Activated CD4-positive, alpha-beta memory T cell treated with anti-CD3 and anti-CD28 coated beads for 36 hours (primary cell): ENCODE measurements at regions not wholly inside any gene's neighbourhood (a gene's known extent, or its start where the extent isn't known, plus 50 kb on each side); places are given as distances from the start of the nearest gene placed in this dataset.

ENCODE experiments used
- CTCF ChIA-PET: fragments of 350-600 bp; sonication (Branson Sonifier 250); formaldehyde crosslinking; loops from one replicate; lab custom pipeline; 2021; ENCODE audit warnings: antibody characterized with exemption, inconsistent platforms; lab: Charles Lee
- POLR2A ChIA-PET: fragments of 350-600 bp; sonication (Branson Sonifier 250); formaldehyde crosslinking; loops from one replicate; lab custom pipeline; 2021; ENCODE audit warnings: antibody characterized with exemption; lab: Charles Lee
- DNase-seq: peaks from one replicate; pipeline ENCODE4 v3.0.0-alpha.2; 2020
- H3K27ac Mint-ChIP-seq: one replicate; pipeline ENCODE4 v1.8.0; 2021; ENCODE audit warnings: mixed read lengths
- H3K27me3 Mint-ChIP-seq: one replicate; pipeline ENCODE4 v1.8.0; 2021; ENCODE audit warnings: mixed read lengths
- H3K36me3 Mint-ChIP-seq: one replicate; pipeline ENCODE4 v1.8.0; 2021; ENCODE audit warnings: mixed read lengths
- H3K4me1 Mint-ChIP-seq: one replicate; pipeline ENCODE4 v1.8.0; 2021; ENCODE audit warnings: low read depth, mixed read lengths
- H3K4me3 Mint-ChIP-seq: one replicate; pipeline ENCODE4 v1.8.0; 2021; ENCODE audit warnings: mild to moderate bottlenecking, mixed read lengths
- H3K9me3 Mint-ChIP-seq: one replicate; pipeline ENCODE4 v1.8.0; 2021; ENCODE audit warnings: mixed read lengths
- intact Hi-C: fragments of 100-400 bp; cut with micrococcal nuclease; formaldehyde crosslinking; loops from one replicate; pipeline ENCODE4 v1.15.1; 2023

DNA sequence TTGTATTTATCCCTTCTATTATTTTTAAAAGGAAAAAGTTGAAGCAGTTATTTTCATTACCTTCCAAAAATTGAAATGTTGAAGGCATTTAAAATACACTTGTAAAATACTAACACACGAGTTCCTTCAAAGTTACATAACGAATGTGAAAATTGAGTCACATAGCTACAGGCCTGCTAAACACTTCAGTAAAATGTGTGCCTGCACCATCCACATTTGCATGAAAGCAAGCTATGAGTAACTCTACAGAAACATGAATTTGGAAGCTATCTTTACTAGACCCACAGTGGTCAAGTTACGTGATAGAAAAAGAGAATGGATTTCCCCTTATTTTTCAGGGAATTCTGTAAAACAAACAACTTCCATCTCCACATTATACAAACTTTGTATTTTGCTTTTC lies 1148.8 kb upstream of the PCDH7 start:
- CTCF ChIA-PET, result no interaction called here
- DNase-seq, result no peak
- intact Hi-C loops, result no loop called here
- Mint-ChIP-seq H3K4me3 (no peak overlapping the region), H3K27ac (no peak overlapping the region), H3K36me3 (no peaks in the 10 kb centered on the region), H3K4me1 (no peaks in the 10 kb centered on the region), H3K9me3 (peaks cover 5% of the 10 kb centered on the region), H3K27me3 (no peaks in the 10 kb centered on the region)
- POLR2A ChIA-PET, result no interaction called here

DNA sequence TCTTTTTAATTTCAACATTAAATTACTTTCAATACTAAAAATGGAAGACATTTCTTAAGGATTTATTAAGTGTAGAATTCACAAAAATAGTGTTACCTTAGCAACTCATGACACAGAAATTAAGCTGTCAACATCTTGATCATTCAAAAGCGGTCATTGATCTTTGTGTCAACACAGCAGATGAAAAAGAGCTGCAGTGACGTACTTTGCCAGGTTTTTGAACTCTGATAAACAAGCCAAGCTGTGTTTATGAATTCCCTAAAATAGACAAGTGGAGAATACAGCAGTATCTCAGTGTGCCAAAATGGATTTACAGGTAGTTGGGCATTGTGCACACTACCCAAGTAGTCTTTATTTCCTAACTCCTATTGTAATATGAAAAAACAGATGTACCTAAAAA lies 1141.8 kb upstream of the PCDH7 start:
- H3K36me3 Mint-ChIP-seq, result no peaks in the 10 kb centered on the region
- CTCF ChIA-PET, result no interaction called here
- DNase-seq, result no peak
- POLR2A ChIA-PET, result no interaction called here
- peaks cover 15% of the 10 kb centered on the region for H3K9me3 Mint-ChIP-seq
- H3K4me1 Mint-ChIP-seq, result no peaks in the 10 kb centered on the region
- no peaks in the 10 kb centered on the region for H3K27me3 Mint-ChIP-seq
- H3K27ac Mint-ChIP-seq, result no peak overlapping the region
- H3K4me3 Mint-ChIP-seq, result no peak overlapping the region
- intact Hi-C loops, result no loop called here

DNA sequence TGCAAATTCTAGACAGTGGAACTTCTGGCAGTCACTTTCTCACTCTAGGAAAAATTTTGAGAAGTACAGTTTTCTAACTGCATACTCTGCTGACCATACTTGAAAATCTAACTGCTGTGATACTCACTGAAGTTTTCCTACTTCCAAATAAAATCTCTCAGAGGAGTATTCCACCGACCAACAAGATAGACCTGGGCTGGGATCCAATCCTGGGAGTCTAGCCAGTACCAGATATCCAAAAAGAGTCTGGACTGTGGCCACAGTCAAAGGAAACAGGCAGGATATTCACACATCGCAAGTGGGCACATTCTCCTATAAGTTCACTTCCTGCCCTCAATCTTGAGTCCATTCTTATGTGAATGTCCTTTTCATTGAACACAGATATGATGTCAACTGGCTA lies 1138.7 kb upstream of the PCDH7 start:
- Mint-ChIP-seq H3K9me3 (peaks cover 18% of the 10 kb centered on the region), H3K4me1 (no peaks in the 10 kb centered on the region), H3K27me3 (no peaks in the 10 kb centered on the region), H3K36me3 (no peaks in the 10 kb centered on the region), H3K27ac (no peak overlapping the region), H3K4me3 (no peak overlapping the region)
- intact Hi-C loops, result no loop called here
- ChIA-PET POLR2A (no interaction called here), CTCF (no interaction called here)
- no peak for DNase-seq

GRCh38 chr4:29588617-29589016 lies 1131.6 kb upstream of the PCDH7 start:
- H3K36me3 Mint-ChIP-seq, result no peaks in the 10 kb centered on the region
- H3K9me3 Mint-ChIP-seq, result peaks cover 9% of the 10 kb centered on the region
- DNase-seq, result no peak
- H3K27me3 Mint-ChIP-seq, result no peaks in the 10 kb centered on the region
- ChIA-PET POLR2A (no interaction called here), CTCF (no interaction called here)
- intact Hi-C loops, result no loop called here
- no peak overlapping the region for H3K27ac Mint-ChIP-seq
- H3K4me3 Mint-ChIP-seq, result no peak overlapping the region
- no peaks in the 10 kb centered on the region for H3K4me1 Mint-ChIP-seq

DNA sequence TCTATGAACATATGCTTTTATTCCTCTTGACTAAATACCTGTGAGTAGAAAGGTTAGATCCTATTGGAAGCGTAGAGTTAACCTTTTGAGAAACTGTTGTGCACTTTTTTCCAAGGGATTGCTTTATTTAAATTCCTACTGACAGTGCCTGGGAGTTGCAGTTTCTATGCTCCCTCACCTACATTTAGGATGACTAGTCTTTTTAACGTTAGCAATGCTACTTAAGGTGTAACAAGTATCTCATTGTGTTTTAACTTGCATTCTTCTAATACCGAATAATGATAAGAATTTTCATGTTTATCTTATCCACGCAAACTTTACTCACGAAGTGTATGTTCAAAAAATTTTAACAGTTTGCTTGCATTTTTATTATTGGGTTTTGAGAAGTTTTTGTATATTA lies 1123.9 kb upstream of the PCDH7 start:
- no peaks in the 10 kb centered on the region for H3K27me3 Mint-ChIP-seq
- no peak overlapping the region for H3K27ac Mint-ChIP-seq
- H3K9me3 Mint-ChIP-seq, result peaks cover 19% of the 10 kb centered on the region
- POLR2A ChIA-PET, result no interaction called here
- DNase-seq, result no peak
- CTCF ChIA-PET, result no interaction called here
- intact Hi-C loops, result no loop called here
- H3K4me1 Mint-ChIP-seq, result no peaks in the 10 kb centered on the region
- no peaks in the 10 kb centered on the region for H3K36me3 Mint-ChIP-seq
- H3K4me3 Mint-ChIP-seq, result no peak overlapping the region

DNA sequence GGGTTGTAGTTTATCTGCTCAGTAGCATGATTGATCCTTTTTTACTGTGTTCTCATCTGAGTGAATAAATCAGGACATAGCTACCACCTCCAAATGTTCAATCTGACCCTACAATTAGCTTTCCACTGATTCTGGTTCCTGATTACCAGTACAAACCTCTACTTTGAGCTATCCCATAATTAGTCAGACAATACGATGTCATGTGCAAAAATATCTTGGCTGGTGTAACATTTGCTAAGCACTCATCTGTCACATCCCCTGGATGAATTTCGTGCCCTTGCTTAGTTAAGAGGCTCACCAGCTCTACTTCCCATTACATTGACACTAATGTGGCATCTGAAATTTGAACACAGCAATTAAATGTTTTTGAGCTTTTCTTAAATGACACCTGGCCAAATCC lies 1101.0 kb upstream of the PCDH7 start:
- no peak for DNase-seq
- H3K36me3 Mint-ChIP-seq, result no peaks in the 10 kb centered on the region
- no peaks in the 10 kb centered on the region for H3K27me3 Mint-ChIP-seq
- no peak overlapping the region for H3K27ac Mint-ChIP-seq
- H3K4me1 Mint-ChIP-seq, result no peaks in the 10 kb centered on the region
- ChIA-PET POLR2A (no interaction called here), CTCF (no interaction called here)
- H3K9me3 Mint-ChIP-seq, result peaks cover 11% of the 10 kb centered on the region
- intact Hi-C loops, result no loop called here
- H3K4me3 Mint-ChIP-seq, result no peak overlapping the region

- Mint-ChIP-seq H3K4me1 (no peaks in the 10 kb centered on the region), H3K27ac (no peak overlapping the region), H3K9me3 (peaks cover 14% of the 10 kb centered on the region), H3K4me3 (no peak overlapping the region), H3K27me3 (no peaks in the 10 kb centered on the region), H3K36me3 (no peaks in the 10 kb centered on the region)
- intact Hi-C loops, result no loop called here
- POLR2A ChIA-PET, result no interaction called here
- CTCF ChIA-PET, result no interaction called here
- DNase-seq, result no peak
Observed at GRCh38 chr4:29632199-29632598, 1088.0 kb upstream of the PCDH7 start.

DNA sequence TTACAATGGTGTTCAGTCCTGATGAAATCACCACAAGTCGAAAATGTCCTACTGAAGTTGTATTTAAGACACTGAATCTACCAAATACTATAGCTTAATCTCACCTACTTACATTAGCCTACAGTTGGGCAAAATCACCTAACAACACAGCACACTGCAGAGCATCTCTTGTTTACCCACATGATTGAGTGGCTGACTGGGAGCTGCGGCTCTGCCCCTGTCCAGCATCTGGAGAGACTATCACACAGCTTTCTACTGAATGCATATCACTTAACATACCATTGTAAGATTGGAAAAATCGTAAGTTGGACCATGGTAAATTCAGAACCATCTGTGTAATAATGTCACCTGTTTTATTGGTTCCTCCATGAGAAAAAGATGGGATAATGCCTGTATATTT lies 1083.2 kb upstream of the PCDH7 start:
- Mint-ChIP-seq H3K9me3 (peaks cover 10% of the 10 kb centered on the region), H3K27ac (no peak overlapping the region), H3K4me1 (no peaks in the 10 kb centered on the region), H3K36me3 (no peaks in the 10 kb centered on the region), H3K27me3 (no peaks in the 10 kb centered on the region), H3K4me3 (no peak overlapping the region)
- CTCF ChIA-PET, result no interaction called here
- intact Hi-C loops, result no loop called here
- POLR2A ChIA-PET, result no interaction called here
- DNase-seq, result no peak

DNA sequence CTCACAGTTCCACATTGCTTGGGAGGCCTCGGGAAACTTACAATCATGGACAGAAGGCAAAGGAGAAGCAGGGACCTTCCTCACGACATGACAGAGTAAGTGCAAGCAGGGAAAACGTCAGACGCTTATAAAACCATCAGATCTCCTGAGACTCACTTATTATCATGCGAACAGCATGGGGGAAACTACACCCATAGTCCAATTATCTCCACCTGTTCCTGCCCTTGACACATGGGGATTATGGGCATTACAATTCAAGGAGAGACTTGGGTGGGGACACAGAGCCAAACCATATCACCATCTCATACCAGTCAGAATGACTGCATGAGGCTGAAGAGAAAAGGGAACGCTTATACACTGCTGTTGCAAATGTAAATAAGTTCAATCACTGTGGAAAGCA lies 1066.9 kb upstream of the PCDH7 start:
- peaks cover 17% of the 10 kb centered on the region for H3K9me3 Mint-ChIP-seq
- no peaks in the 10 kb centered on the region for H3K36me3 Mint-ChIP-seq
- no peaks in the 10 kb centered on the region for H3K27me3 Mint-ChIP-seq
- no peak overlapping the region for H3K27ac Mint-ChIP-seq
- CTCF ChIA-PET, result no interaction called here
- intact Hi-C loops, result no loop called here
- H3K4me1 Mint-ChIP-seq, result no peaks in the 10 kb centered on the region
- POLR2A ChIA-PET, result no interaction called here
- no peak for DNase-seq
- no peak overlapping the region for H3K4me3 Mint-ChIP-seq

DNA sequence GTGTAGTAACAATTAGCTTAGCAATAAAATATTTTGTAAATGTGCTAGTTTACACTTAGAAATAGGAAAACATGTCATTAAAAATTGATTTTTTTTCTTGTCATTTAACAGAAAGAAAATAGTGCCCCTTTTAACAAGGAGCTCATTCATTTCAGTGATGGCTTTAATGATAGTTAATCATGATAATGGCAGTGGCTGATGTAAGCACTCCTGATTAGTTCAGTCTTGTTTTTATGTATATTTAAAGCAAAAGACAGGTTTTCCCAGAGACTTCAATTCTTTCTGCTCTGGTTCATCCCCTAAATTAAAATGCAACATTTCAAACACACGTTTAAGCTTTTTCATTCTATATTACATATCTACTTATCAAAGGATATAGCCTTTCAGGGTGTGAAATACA lies 1039.5 kb upstream of the PCDH7 start:
- DNase-seq, result no peak

DNA sequence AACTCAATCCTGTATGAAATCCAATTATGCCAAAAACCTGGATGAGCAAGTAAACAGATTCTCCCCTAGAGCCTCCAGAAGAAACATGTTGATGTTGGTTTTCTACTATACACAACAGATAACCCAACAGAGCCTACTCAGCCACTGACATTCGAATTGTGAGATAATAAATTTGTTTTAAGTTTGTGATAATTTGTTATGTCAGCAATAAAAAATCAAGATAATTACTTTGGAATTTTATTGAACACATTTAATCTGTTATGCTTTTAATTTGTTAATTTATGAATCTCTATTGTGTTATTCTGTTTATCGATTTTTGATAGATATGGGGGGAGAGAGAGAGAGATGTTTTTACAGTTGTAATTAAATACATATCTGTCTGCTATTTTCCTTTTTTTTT lies 1016.1 kb upstream of the PCDH7 start:
- no peak for DNase-seq
- CTCF ChIA-PET, result no interaction called here
- POLR2A ChIA-PET, result no interaction called here

More for the DNA sequence above, 1039.5 kb upstream of the PCDH7 start:
- CTCF ChIA-PET, result no interaction called here
- Mint-ChIP-seq H3K36me3 (no peaks in the 10 kb centered on the region), H3K27ac (no peak overlapping the region), H3K4me3 (no peak overlapping the region), H3K27me3 (no peaks in the 10 kb centered on the region), H3K4me1 (no peaks in the 10 kb centered on the region), H3K9me3 (peaks cover 15% of the 10 kb centered on the region)
- POLR2A ChIA-PET, result no interaction called here
- intact Hi-C loops, result no loop called here

GRCh38 chr4:29708473-29708872 lies 1011.7 kb upstream of the PCDH7 start:
- intact Hi-C loops, result no loop called here
- POLR2A ChIA-PET, result no interaction called here
- peaks cover 31% of the 10 kb centered on the region for H3K9me3 Mint-ChIP-seq
- H3K36me3 Mint-ChIP-seq, result no peaks in the 10 kb centered on the region
- DNase-seq, result no peak
- no peak overlapping the region for H3K27ac Mint-ChIP-seq
- H3K27me3 Mint-ChIP-seq, result no peaks in the 10 kb centered on the region
- CTCF ChIA-PET, result no interaction called here
- no peak overlapping the region for H3K4me3 Mint-ChIP-seq
- H3K4me1 Mint-ChIP-seq, result no peaks in the 10 kb centered on the region

More for the DNA sequence above, 1016.1 kb upstream of the PCDH7 start:
- intact Hi-C loops, result no loop called here
- Mint-ChIP-seq H3K36me3 (no peaks in the 10 kb centered on the region), H3K27me3 (no peaks in the 10 kb centered on the region), H3K4me1 (no peaks in the 10 kb centered on the region), H3K9me3 (peaks cover 43% of the 10 kb centered on the region), H3K4me3 (no peak overlapping the region), H3K27ac (no peak overlapping the region)

DNA sequence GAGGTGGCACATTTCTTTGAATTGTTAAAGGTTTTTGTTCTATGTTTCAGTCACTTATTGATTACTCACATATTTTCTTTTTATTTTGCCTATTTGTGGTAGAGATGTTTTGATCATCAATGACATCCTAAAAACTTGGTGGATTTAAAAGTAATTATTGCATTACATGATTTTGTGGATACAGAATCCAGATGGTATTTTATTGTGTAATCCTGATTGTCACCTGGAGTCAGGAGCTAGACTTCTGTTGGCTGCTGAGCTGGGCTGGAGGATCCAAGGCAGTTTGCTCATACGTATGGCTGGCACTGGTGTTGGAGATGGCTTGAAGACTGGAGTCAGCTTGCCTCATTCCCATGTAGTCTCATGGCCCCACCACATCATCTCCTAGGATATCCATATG lies 1009.6 kb upstream of the PCDH7 start:
- CTCF ChIA-PET, result no interaction called here
- no peak for DNase-seq
- POLR2A ChIA-PET, result no interaction called here
- no peak overlapping the region for H3K4me3 Mint-ChIP-seq
- no peaks in the 10 kb centered on the region for H3K36me3 Mint-ChIP-seq
- no peaks in the 10 kb centered on the region for H3K27me3 Mint-ChIP-seq
- H3K9me3 Mint-ChIP-seq, result peaks cover 26% of the 10 kb centered on the region
- no peak overlapping the region for H3K27ac Mint-ChIP-seq
- intact Hi-C loops, result no loop called here
- no peaks in the 10 kb centered on the region for H3K4me1 Mint-ChIP-seq

DNA sequence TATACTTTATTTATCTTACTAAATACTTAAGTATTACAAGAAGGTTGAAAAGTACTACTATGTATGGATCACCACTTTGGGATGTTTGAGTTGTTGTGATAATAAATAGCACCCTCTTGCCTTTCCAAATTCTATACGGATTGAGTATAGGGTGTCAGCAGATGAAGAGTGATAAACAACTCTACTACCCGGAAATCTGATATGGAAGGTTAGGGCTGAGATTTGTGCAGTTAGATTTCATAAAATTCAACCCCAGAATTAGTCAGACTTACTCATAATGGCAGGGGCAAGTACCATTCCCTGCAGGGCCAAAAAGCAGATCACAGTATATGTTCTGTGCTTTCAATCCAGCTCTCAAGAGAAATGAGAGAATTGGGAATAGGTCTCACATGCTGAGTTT lies 1008.9 kb upstream of the PCDH7 start:
- Mint-ChIP-seq H3K4me3 (no peak overlapping the region), H3K27me3 (no peaks in the 10 kb centered on the region), H3K4me1 (no peaks in the 10 kb centered on the region), H3K9me3 (peaks cover 21% of the 10 kb centered on the region), H3K36me3 (no peaks in the 10 kb centered on the region), H3K27ac (no peak overlapping the region)
- no peak for DNase-seq
- intact Hi-C loops, result no loop called here
- POLR2A ChIA-PET, result no interaction called here
- CTCF ChIA-PET, result no interaction called here
